SK-N-SH (cell line): ENCODE measurements at regions not wholly inside any gene's neighbourhood (a gene's known extent, or its start where the extent isn't known, plus 50 kb on each side); places are given as distances from the start of the nearest gene placed in this dataset.

ENCODE experiments used
- CTCF ChIA-PET: fragments of 300-600, 350-600 bp; formaldehyde crosslinking; extraction: SDS; loops from one replicate; lab custom pipeline; 2021; lab: Yijun Ruan, JAX
- POLR2A ChIA-PET: fragments of 350-600 bp; sonication (Branson Sonifier 250); formaldehyde crosslinking; extraction: SDS; loops from one replicate; lab custom pipeline; 2020; ENCODE audit warnings: antibody characterized with exemption, inconsistent platforms; lab: Yijun Ruan, JAX
- DNase-seq: peaks from one replicate; pipeline ENCODE4 v3.0.0; 2012
- H2AFZ ChIP-seq: fragments of 200-600 bp; sonication (generic); 2 replicates; pipeline ENCODE4 v1.8.1; 2016; ENCODE audit warnings: antibody characterized with exemption, mild to moderate bottlenecking, low read depth
- H3F3A ChIP-seq: fragments of 200-600 bp; sonication (generic); replicated peaks from 2 replicates; pipeline ENCODE3; 2016; ENCODE audit warnings: antibody characterized with exemption, mild to moderate bottlenecking; ENCODE audit not compliant: insufficient read depth
- H3K27ac ChIP-seq, 2 experiments: fragments of 200-500 bp in 1 of 2; fragments of 200-600 bp in 1 of 2; sonication (Bioruptor generic) in 1 of 2; sonication (generic), shearing (Covaris generic) in 1 of 2; 2 replicates each; pipeline versions ENCODE4 v1.5.1 to v1.6.1; 2014 to 2016; ENCODE audit warnings: low read depth in 2 of 2, inconsistent platforms in 1 of 2, low read length in 1 of 2, mild to moderate bottlenecking in 1 of 2, mixed read lengths in 1 of 2
- H3K27me3 ChIP-seq: fragments of 200-600 bp; sonication (generic), shearing (Covaris generic); 2 replicates; pipeline ENCODE4 v1.6.1; 2016; ENCODE audit warnings: mixed run types; ENCODE audit not compliant: insufficient read depth
- H3K36me3 ChIP-seq, 2 experiments: fragments of 200-500 bp in 1 of 2; fragments of 200-600 bp in 1 of 2; sonication (Bioruptor generic) in 1 of 2; sonication (generic) in 1 of 2; replicated peaks in 1 of 2; 2 replicates each; pipeline versions ENCODE3 to v1.5.1; 2014 to 2016; ENCODE audit warnings: low read length in 1 of 2, mild to moderate bottlenecking in 1 of 2; ENCODE audit not compliant: insufficient read depth in 2 of 2, control insufficient read depth in 1 of 2
- H3K4me1 ChIP-seq, 2 experiments: fragments of 200-500 bp in 1 of 2; fragments of 200-600 bp in 1 of 2; sonication (Bioruptor generic) in 1 of 2; sonication (generic), shearing (Covaris generic) in 1 of 2; 2 replicates each; pipeline versions ENCODE4 v1.5.1 to v1.6.1; 2014 to 2016; ENCODE audit warnings: low read depth in 1 of 2, low read length in 1 of 2, mixed run types in 1 of 2; ENCODE audit not compliant: insufficient read depth in 2 of 2, control insufficient read depth in 1 of 2
- H3K4me2 ChIP-seq: fragments of 200-600 bp; sonication (generic), shearing (Covaris generic); 2 replicates; pipeline ENCODE4 v1.6.1; 2017; ENCODE audit warnings: mixed run types
- H3K4me3 ChIP-seq, 2 experiments: fragments of 200-500 bp in 1 of 2; fragments of 200-600 bp in 1 of 2; sonication (Bioruptor generic) in 1 of 2; sonication (generic), shearing (Covaris generic) in 1 of 2; 2 replicates each; pipeline versions ENCODE4 v1.5.1 to v1.8.1; 2014 to 2016; ENCODE audit warnings: low read depth in 2 of 2, inconsistent platforms in 1 of 2, low read length in 1 of 2, mild to moderate bottlenecking in 1 of 2, mixed read lengths in 1 of 2, moderate library complexity in 1 of 2
- H3K79me2 ChIP-seq: fragments of 200-600 bp; sonication (generic); 2 replicates; pipeline ENCODE4 v1.8.1; 2017; ENCODE audit warnings: mild to moderate bottlenecking; ENCODE audit not compliant: insufficient read depth
- H3K9ac ChIP-seq: fragments of 200-600 bp; sonication (generic); 2 replicates; pipeline ENCODE4 v1.6.1; 2017; ENCODE audit warnings: mixed run types
- H3K9me2 ChIP-seq: fragments of 200-600 bp; sonication (generic); 2 replicates; pipeline ENCODE4 v1.6.1; 2017; ENCODE audit warnings: mixed run types
- H3K9me3 ChIP-seq: fragments of 200-600 bp; sonication (generic); 2 replicates; pipeline ENCODE4 v1.6.1; 2017; ENCODE audit warnings: mixed run types, mild to moderate bottlenecking, moderate library complexity
- H4K20me1 ChIP-seq: fragments of 200-600 bp; sonication (generic); 2 replicates; pipeline ENCODE4 v1.6.1; 2017; ENCODE audit warnings: mild to moderate bottlenecking, mixed run types; ENCODE audit not compliant: insufficient read depth
- FOXM1 ChIP-seq: IDR thresholded peaks from 2 replicates; pipeline ENCODE4 v1.4.0; 2012; ENCODE audit warnings: low read depth, mild to moderate bottlenecking
- GABPA ChIP-seq: IDR thresholded peaks from 2 replicates; pipeline ENCODE4 v1.4.0; 2012; ENCODE audit warnings: low read depth, mild to moderate bottlenecking
- GATA2 ChIP-seq: sonication (generic); formaldehyde crosslinking; IDR thresholded peaks from 2 replicates; pipeline ENCODE4 v1.5.0; 2020; ENCODE audit warnings: mild to moderate bottlenecking, missing genetic modification reagents
- MXI1 ChIP-seq: IDR thresholded peaks from 2 replicates; pipeline ENCODE4 v1.6.1; 2012; ENCODE audit warnings: mild to moderate bottlenecking, low read depth, low read length, improper control_type of control experiment
- SIN3A ChIP-seq: IDR thresholded peaks from 2 replicates; pipeline ENCODE4 v1.6.1; 2012; ENCODE audit warnings: low read depth, mild to moderate bottlenecking, low read length, moderate library complexity, borderline replicate concordance
- SMC3 ChIP-seq: IDR thresholded peaks from 2 replicates; pipeline ENCODE4 v1.6.1; 2012; ENCODE audit warnings: low read depth, low read length, improper control_type of control experiment
- TAF1 ChIP-seq: IDR thresholded peaks from 2 replicates; pipeline ENCODE4 v1.6.1; 2012; ENCODE audit warnings: low read depth, mild to moderate bottlenecking, low read length, moderate library complexity, borderline replicate concordance
- TCF12 ChIP-seq: IDR thresholded peaks from 2 replicates; pipeline ENCODE4 v1.4.0; 2012
- TEAD4 ChIP-seq: IDR thresholded peaks from 2 replicates; pipeline ENCODE4 v1.4.0; 2012; ENCODE audit warnings: mild to moderate bottlenecking, borderline replicate concordance; ENCODE audit not compliant: insufficient read depth
- WGBS: methylation state at CpG from one replicate; pipeline ENCODE4 v1.1.6; 2017; ENCODE audit warnings: low lambda C conversion rate; 5-methylcytosine and 5-hydroxymethylcytosine counted together
- TF ChIP-seq, protein P1 (sequence below): fragments of 150-350 bp; IDR thresholded peaks from 2 replicates; pipeline ENCODE4 v1.6.1; 2017; ENCODE audit warnings: antibody characterized with exemption, low read length, low read depth, borderline replicate concordance
- TF ChIP-seq, protein P2 (sequence below): fragments of 200-600 bp; sonication (generic); IDR thresholded peaks from 2 replicates; pipeline ENCODE4 v1.6.1; 2017; ENCODE audit warnings: antibody characterized with exemption, mild to moderate bottlenecking, moderate library complexity
- TF ChIP-seq, protein P3 (sequence below): fragments of 150-350 bp; IDR thresholded peaks from 2 replicates; pipeline ENCODE4 v1.6.1; 2016; ENCODE audit warnings: mild to moderate bottlenecking, low read depth, low read length
- TF ChIP-seq, protein P4 (sequence below): IDR thresholded peaks from 2 replicates; pipeline ENCODE4; 2012
- TF ChIP-seq, protein P5 (sequence below): IDR thresholded peaks from 2 replicates; pipeline ENCODE4 v1.4.0; 2012; ENCODE audit warnings: low read depth

DNA sequence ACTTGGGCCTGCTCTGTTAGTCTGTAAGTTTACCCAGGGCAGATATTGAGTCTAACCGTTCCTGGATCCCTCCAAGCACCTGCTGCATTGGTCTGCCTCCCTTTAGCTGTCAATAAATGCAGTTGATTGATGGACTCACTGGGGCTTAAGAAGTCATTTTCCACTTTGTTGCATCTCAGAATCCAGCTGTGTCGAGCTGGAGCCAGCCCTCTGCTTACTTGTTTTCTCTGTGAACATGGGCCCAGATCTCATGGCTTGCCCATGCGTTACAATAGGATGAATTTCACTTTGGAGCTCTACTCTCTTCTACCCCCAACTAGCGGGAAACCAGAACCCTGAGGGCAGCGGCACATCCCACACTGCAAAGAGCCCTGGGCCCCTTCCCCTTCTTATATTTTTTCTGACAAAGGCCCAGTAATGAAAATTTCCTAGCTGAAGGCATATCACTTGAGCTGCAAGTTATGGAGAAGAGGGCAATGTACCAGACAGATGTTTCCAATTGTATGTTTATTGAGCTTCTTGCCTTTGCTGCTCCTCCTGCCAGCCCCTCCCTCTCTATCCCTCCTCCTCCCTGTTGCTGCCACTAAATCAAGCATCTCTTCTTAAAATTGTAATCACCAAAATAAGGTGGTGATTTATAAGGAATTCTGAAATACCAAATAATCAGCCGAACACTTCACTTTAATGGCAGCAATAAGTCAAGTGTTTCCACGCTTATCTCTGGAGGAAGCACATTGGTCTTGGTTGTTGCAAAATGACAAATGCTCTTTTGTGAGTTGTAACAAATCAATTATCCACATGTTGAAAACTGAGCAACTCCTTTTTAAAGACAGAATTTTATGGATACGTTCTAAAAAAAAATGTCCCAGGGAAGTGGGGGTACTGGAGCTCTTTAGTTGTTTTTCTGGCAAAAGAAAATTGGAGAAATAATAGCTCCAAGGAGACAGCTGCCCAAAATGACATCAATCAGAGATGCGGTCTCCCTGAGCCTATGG is 212.3 kb upstream of the ZBED5 start:
- H3K27me3 ChIP-seq = no peaks in the 10 kb centered on the region; the same call in 1 of the 2 replicates
- H3K36me3 ChIP-seq = no peaks in the 10 kb centered on the region
- no peaks in the 10 kb centered on the region for H3F3A ChIP-seq
- no peaks in the 10 kb centered on the region for H3K4me1 ChIP-seq
- H3K27ac ChIP-seq = no peak overlapping the region
- POLR2A ChIA-PET = no interaction called here
- TF ChIP-seq, protein P1, sequence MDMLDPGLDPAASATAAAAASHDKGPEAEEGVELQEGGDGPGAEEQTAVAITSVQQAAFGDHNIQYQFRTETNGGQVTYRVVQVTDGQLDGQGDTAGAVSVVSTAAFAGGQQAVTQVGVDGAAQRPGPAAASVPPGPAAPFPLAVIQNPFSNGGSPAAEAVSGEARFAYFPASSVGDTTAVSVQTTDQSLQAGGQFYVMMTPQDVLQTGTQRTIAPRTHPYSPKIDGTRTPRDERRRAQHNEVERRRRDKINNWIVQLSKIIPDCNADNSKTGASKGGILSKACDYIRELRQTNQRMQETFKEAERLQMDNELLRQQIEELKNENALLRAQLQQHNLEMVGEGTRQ = no peak
- TF ChIP-seq TEAD4 = no peak
- TF ChIP-seq, protein P2, sequence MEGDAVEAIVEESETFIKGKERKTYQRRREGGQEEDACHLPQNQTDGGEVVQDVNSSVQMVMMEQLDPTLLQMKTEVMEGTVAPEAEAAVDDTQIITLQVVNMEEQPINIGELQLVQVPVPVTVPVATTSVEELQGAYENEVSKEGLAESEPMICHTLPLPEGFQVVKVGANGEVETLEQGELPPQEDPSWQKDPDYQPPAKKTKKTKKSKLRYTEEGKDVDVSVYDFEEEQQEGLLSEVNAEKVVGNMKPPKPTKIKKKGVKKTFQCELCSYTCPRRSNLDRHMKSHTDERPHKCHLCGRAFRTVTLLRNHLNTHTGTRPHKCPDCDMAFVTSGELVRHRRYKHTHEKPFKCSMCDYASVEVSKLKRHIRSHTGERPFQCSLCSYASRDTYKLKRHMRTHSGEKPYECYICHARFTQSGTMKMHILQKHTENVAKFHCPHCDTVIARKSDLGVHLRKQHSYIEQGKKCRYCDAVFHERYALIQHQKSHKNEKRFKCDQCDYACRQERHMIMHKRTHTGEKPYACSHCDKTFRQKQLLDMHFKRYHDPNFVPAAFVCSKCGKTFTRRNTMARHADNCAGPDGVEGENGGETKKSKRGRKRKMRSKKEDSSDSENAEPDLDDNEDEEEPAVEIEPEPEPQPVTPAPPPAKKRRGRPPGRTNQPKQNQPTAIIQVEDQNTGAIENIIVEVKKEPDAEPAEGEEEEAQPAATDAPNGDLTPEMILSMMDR = no peak
- no peak for TF ChIP-seq FOXM1
- no peak for TF ChIP-seq SMC3
- no peak for TF ChIP-seq GABPA
- TF ChIP-seq TCF12 = no peak
- TF ChIP-seq SIN3A = no peak
- no peak for TF ChIP-seq MXI1
- no peak for TF ChIP-seq TAF1
- TF ChIP-seq, protein P3, sequence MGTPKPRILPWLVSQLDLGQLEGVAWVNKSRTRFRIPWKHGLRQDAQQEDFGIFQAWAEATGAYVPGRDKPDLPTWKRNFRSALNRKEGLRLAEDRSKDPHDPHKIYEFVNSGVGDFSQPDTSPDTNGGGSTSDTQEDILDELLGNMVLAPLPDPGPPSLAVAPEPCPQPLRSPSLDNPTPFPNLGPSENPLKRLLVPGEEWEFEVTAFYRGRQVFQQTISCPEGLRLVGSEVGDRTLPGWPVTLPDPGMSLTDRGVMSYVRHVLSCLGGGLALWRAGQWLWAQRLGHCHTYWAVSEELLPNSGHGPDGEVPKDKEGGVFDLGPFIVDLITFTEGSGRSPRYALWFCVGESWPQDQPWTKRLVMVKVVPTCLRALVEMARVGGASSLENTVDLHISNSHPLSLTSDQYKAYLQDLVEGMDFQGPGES = no peak
- TF ChIP-seq, protein P4, sequence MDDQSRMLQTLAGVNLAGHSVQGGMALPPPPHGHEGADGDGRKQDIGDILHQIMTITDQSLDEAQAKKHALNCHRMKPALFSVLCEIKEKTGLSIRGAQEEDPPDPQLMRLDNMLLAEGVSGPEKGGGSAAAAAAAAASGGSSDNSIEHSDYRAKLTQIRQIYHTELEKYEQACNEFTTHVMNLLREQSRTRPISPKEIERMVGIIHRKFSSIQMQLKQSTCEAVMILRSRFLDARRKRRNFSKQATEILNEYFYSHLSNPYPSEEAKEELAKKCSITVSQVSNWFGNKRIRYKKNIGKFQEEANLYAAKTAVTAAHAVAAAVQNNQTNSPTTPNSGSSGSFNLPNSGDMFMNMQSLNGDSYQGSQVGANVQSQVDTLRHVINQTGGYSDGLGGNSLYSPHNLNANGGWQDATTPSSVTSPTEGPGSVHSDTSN = no peak
- TF ChIP-seq, protein P5, sequence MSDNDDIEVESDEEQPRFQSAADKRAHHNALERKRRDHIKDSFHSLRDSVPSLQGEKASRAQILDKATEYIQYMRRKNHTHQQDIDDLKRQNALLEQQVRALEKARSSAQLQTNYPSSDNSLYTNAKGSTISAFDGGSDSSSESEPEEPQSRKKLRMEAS = no peak
- TF ChIP-seq GATA2 (CRISPR knock-in tag) = no peak
- TF ChIP-seq, all 33 proteins: peak for 0
- CTCF ChIA-PET = interaction anchor here (0.7 to 2.8 kb wide), 4 partner anchors 8 to 718 kb away, joined by 3 to 6 read pairs (median 3); no protein-coding TSS in a partner anchor
- 49% methylated on average over 9 of the region's 9 CpGs for WGBS
- H3K79me2 ChIP-seq = no peaks in the 10 kb centered on the region
- no peak overlapping the region for H2AFZ ChIP-seq
- no peak overlapping the region for H3K4me2 ChIP-seq
- no peaks in the 10 kb centered on the region for H3K9me3 ChIP-seq
- no peak for DNase-seq
- H3K4me3 ChIP-seq = no peak overlapping the region
- H3K9me2 ChIP-seq = no peaks in the 10 kb centered on the region
- H3K9ac ChIP-seq = no peak overlapping the region
- no peaks in the 10 kb centered on the region for H4K20me1 ChIP-seq
